OCI-LY7 (cell line): ENCODE measurements at regions not wholly inside any gene's neighbourhood (a gene's known extent, or its start where the extent isn't known, plus 50 kb on each side); places are given as distances from the start of the nearest gene placed in this dataset.

Experiments used
- EZH2phosphoT487 ChIP-seq: fragments of 200-600 bp; sonication (generic); IDR thresholded peaks from 2 replicates; pipeline ENCODE4 v1.6.1; 2018; ENCODE audit warnings: low read depth, borderline replicate concordance, mild to moderate bottlenecking, mixed run types, antibody characterized with exemption, low read length, moderate library complexity, mixed read lengths
- TF ChIP-seq, protein P1 (sequence below): fragments of 200-600 bp; sonication (generic); conservative IDR thresholded peaks from 2 replicates; pipeline ENCODE4 v1.5.1; 2014; ENCODE audit warnings: mild to moderate bottlenecking, antibody characterized with exemption, low read length, moderate library complexity, mixed read lengths

DNA sequence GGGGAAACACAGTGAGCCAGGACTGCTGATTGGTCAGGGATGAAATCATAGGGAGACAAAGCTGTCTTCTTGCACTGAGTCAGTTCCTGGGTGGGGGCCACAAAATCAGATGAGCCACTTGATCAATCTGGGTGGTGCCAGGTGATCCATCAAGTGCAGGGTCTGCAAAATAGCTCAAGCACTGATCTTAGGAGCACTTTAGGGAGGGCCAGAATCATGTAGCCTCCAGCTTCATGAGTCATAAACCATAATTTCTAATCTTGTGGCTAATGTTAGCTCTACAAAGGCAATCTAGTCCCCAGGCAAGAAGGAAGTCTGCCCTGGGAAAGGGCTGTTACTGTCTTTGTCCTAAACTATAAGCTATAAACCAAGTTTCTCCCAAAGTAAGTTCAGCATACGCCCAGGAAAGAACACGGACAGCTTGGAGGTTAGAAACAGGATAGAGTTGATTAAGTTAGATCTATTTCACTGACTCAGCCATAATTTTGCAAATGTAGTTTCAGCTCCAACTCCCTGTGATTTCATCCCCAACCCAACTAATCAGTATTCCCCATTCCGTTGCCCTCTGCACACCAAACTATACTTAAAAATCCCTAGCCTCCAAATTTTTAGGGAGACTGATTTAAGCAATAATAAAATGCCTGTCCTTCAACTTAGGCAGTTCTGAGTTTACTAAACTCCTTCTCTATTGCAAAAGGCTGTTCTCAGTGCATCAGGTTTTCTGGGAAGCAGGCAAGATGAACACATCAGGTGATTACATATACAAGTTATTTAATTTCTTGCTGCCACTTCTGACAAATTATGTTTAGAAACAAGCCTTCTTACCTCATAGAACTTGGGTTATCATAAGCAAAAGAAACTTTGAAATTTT lies 226.9 kb upstream of the SPOPL start:
- TF ChIP-seq, protein P1, sequence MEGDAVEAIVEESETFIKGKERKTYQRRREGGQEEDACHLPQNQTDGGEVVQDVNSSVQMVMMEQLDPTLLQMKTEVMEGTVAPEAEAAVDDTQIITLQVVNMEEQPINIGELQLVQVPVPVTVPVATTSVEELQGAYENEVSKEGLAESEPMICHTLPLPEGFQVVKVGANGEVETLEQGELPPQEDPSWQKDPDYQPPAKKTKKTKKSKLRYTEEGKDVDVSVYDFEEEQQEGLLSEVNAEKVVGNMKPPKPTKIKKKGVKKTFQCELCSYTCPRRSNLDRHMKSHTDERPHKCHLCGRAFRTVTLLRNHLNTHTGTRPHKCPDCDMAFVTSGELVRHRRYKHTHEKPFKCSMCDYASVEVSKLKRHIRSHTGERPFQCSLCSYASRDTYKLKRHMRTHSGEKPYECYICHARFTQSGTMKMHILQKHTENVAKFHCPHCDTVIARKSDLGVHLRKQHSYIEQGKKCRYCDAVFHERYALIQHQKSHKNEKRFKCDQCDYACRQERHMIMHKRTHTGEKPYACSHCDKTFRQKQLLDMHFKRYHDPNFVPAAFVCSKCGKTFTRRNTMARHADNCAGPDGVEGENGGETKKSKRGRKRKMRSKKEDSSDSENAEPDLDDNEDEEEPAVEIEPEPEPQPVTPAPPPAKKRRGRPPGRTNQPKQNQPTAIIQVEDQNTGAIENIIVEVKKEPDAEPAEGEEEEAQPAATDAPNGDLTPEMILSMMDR, result no peak
- TF ChIP-seq EZH2phosphoT487, result no peak
